ENCODE measurements at regions not wholly inside any gene's neighbourhood (a gene's known extent, or its start where the extent isn't known, plus 50 kb on each side); places are given as distances from the start of the nearest gene placed in this dataset.

GRCh38 chr4:23741681-23742191 lies 148.1 kb downstream of the PPARGC1A start:
- DNase-seq (ENCODE audit: low read depth in 3 of 3, low spot score in 2 of 3) = peak in 1 of 3 donors; percentile 30

GRCh38 chr4:23737571-23737970 lies 152.3 kb downstream of the PPARGC1A start:
- DNase-seq (ENCODE audit: low read depth in 3 of 3, low spot score in 2 of 3) = no peak

GRCh38 chr4:23736466-23736865 lies 153.4 kb downstream of the PPARGC1A start:
- no peak for DNase-seq (ENCODE audit: low read depth in 3 of 3, low spot score in 2 of 3)

- no peak for DNase-seq (ENCODE audit: low read depth in 3 of 3, low spot score in 2 of 3)
These were observed 155.8 kb downstream of the PPARGC1A start for GRCh38 chr4:23734000-23734399.

- no peak for DNase-seq (ENCODE audit: low read depth in 3 of 3, low spot score in 2 of 3)
These were observed 156.4 kb downstream of the PPARGC1A start for GRCh38 chr4:23733476-23733875.

- DNase-seq (ENCODE audit: low read depth in 3 of 3, low spot score in 2 of 3) = no peak
These were observed 158.8 kb downstream of the PPARGC1A start for GRCh38 chr4:23730998-23731397.

GRCh38 chr4:23728971-23729370 lies 160.9 kb downstream of the PPARGC1A start:
- no peak for DNase-seq (ENCODE audit: low read depth in 3 of 3, low spot score in 2 of 3)

GRCh38 chr4:23728393-23728792 lies 161.5 kb downstream of the PPARGC1A start:
- no peak for DNase-seq (ENCODE audit: low read depth in 3 of 3, low spot score in 2 of 3)

- DNase-seq (ENCODE audit: low read depth in 3 of 3, low spot score in 2 of 3) = no peak
These were observed 169.3 kb downstream of the PPARGC1A start for GRCh38 chr4:23720556-23720955.

- no peak for DNase-seq (ENCODE audit: low read depth in 3 of 3, low spot score in 2 of 3)
These were observed 171.4 kb downstream of the PPARGC1A start for GRCh38 chr4:23718435-23718834.

- DNase-seq (ENCODE audit: low read depth in 3 of 3, low spot score in 2 of 3) = no peak
These were observed 172.2 kb downstream of the PPARGC1A start for GRCh38 chr4:23717528-23718248.

GRCh38 chr4:23710298-23710697 lies 179.5 kb downstream of the PPARGC1A start:
- DNase-seq (ENCODE audit: low read depth in 3 of 3, low spot score in 2 of 3) = no peak

GRCh38 chr4:23707652-23708026 lies 182.2 kb downstream of the PPARGC1A start:
- no peak for DNase-seq (ENCODE audit: low read depth in 3 of 3, low spot score in 2 of 3)

- DNase-seq (ENCODE audit: low read depth in 3 of 3, low spot score in 2 of 3) = no peak
These were observed 182.7 kb downstream of the PPARGC1A start for GRCh38 chr4:23706972-23707651.

- DNase-seq (ENCODE audit: low read depth in 3 of 3, low spot score in 2 of 3) = no peak
These were observed 189.7 kb downstream of the PPARGC1A start for GRCh38 chr4:23700197-23700596.

- no peak for DNase-seq (ENCODE audit: low read depth in 3 of 3, low spot score in 2 of 3)
These were observed 192.1 kb downstream of the PPARGC1A start for GRCh38 chr4:23697722-23698121.

GRCh38 chr4:23697001-23697528 lies 192.8 kb downstream of the PPARGC1A start:
- no peak for DNase-seq (ENCODE audit: low read depth in 3 of 3, low spot score in 2 of 3)

GRCh38 chr4:23686169-23686897 lies 203.5 kb downstream of the PPARGC1A start:
- no peak for DNase-seq (ENCODE audit: low read depth in 3 of 3, low spot score in 2 of 3)

GRCh38 chr4:23685471-23685870 lies 204.4 kb downstream of the PPARGC1A start:
- no peak for DNase-seq (ENCODE audit: low read depth in 3 of 3, low spot score in 2 of 3)

GRCh38 chr4:23680671-23681518 lies 209.0 kb downstream of the PPARGC1A start:
- no peak for DNase-seq (ENCODE audit: low read depth in 3 of 3, low spot score in 2 of 3)

Data from right renal cortex interstitium (tissue), 3 donors.